Esophagus squamous epithelium (tissue), 5 donors: ENCODE measurements at regions not wholly inside any gene's neighbourhood (a gene's known extent, or its start where the extent isn't known, plus 50 kb on each side); places are given as distances from the start of the nearest gene placed in this dataset.

Source experiments
- DNase-seq: peaks from one replicate; lab custom pipeline; 2025; lab: John Stamatoyannopoulos, UW
- H3K27ac ChIP-seq, 4 donors: fragments of 200-600 bp; sonication (generic); one replicate each; pipeline ENCODE4 v1.5.1; 2016 to 2019; ENCODE audit warnings: mild to moderate bottlenecking in 1 of 4
- H3K27me3 ChIP-seq, 4 donors: fragments of 200-600 bp; sonication (generic); 1 replicate in 3 of 4; 2 replicates in 1 of 4; pipeline versions ENCODE4 v1.5.1 to v1.6.0; 2017 to 2021; ENCODE audit warnings: antibody characterized with exemption in 1 of 4
- H3K36me3 ChIP-seq, 3 donors: fragments of 200-600 bp; sonication (generic); one replicate each; pipeline ENCODE4 v1.5.1; 2016 to 2019
- H3K4me1 ChIP-seq, 3 donors: fragments of 200-600 bp; sonication (generic); one replicate each; pipeline ENCODE4 v1.5.1; 2017 to 2019
- H3K4me3 ChIP-seq, 4 donors: fragments of 200-600 bp; sonication (generic); 1 replicate in 3 of 4; 2 replicates in 1 of 4; pipeline ENCODE4 v1.5.1; 2016 to 2019; ENCODE audit warnings: mild to moderate bottlenecking in 2 of 4, moderate library complexity in 1 of 4
- H3K9me3 ChIP-seq, 3 donors: fragments of 200-600 bp; sonication (generic); one replicate each; pipeline ENCODE4 v1.5.1; 2016 to 2019
- POLR2A ChIP-seq, 4 donors: fragments of 450-650 bp; IDR thresholded peaks; one replicate each; pipeline ENCODE4 v1.6.1; 2017; ENCODE audit warnings: antibody characterized with exemption in 4 of 4, mild to moderate bottlenecking in 4 of 4, moderate library complexity in 3 of 4
- WGBS, 2 donors: methylation state at CpG; one replicate each; pipeline ENCODE4 v1.1.5; 2018; 5-methylcytosine and 5-hydroxymethylcytosine counted together
- intact Hi-C: fragments of 100-400 bp; cut with DNase I; formaldehyde crosslinking; loops from one replicate; pipeline ENCODE4 v1.15.0; 2022
- TF ChIP-seq, protein P1 (sequence below), 6 experiments: fragments of 450-650 bp in 4 of 6; fragments of 200-600 bp in 2 of 6; sonication (generic) in 2 of 6; IDR thresholded peaks; one replicate each; pipeline ENCODE4 v1.5.1; 2016 to 2019; ENCODE audit warnings: antibody characterized with exemption in 6 of 6, mild to moderate bottlenecking in 4 of 6, moderate library complexity in 4 of 6
- donor health status: DM: yes; HTN: yes; CAD: no.

DNA sequence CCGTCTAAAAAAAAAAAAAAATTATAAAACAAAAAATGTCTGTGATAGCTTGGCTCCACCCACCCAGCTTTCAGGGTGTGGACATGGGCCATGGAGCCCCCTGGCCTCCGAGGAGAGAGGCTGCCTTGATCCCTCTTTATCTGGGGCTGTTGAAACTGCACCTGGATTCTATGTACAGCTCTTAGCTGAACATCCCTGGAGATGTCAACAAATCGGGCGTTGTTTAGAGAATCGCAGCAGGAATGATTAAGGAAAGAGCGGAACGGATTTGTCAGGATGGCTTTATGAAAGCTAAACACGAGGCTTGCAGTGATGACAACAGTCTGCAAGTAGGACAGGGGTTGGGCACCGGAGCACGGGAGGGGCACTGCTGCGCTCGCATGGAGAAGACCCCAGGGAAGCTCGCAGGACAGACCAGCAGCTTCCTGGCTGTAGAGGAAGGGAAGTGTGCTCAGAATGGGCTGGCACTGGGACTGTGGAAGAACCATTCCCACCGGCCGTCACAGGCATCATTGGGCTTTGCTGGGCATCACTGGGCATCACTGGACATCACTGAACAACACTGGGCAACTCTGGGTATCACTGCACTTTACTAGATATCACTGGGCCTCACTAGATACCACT, 195.8 kb upstream of the FOXF1 start:
- intact Hi-C loops: no loop called here
- no peak for DNase-seq
- 55 to 56% methylated on average over 14 to 15 of the region's 15 CpGs for WGBS, 2 donors

DNA sequence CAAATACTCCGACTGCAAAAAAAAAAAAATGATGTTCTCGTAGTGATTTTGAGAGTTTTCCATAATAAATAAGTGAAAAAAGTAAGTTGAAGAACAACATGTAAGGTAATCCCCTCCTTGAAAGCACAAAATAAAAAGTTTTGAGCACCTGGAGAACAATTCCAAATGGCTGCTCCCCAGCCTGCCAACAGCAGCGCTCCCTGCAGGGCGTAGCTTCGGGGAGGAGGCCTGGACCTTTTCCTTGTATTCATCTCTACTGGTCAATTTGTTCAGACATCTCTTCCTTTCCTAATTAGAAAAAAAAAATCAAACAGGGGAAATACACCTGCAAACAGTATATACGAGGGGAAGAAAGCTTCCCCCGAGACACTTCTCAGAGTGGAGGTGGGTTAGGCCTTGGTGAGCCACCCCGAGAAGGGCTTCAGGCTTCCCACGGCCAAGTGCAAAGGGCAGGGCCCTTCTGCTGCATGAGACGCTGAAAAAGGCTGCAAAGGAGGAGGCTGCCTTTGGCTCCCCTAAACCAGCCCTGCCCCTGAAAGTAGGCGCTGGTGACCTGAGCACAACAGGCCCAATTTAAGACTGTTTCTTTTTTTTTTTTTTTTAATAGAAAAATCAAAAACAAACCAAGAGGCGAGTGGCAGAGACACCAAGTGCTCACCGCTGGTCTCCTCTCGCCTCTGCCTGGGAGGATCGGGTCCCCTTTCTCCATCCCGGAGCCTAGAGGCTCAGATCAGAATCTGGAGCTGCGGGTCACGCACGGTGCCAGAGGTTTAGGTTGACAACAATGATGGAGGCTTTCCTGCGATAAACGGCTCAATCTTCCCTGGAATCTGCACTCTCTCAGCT, 193.1 kb upstream of the FOXF1 start:
- Histone ChIP-seq H3K36me3 (no peaks in the 10 kb centered on the region), H3K4me3 (no peak overlapping the region), H3K4me1 (no peaks in the 10 kb centered on the region), H3K9me3 (no peaks in the 10 kb centered on the region), H3K27ac (no peak overlapping the region), H3K27me3 (peaks cover 0 to 17% (median 0%) of the 10 kb centered on the region in 4 donors)
- no peak for TF ChIP-seq POLR2A (IDR thresholded peaks at IDR 0.05)
- TF ChIP-seq, protein P1, sequence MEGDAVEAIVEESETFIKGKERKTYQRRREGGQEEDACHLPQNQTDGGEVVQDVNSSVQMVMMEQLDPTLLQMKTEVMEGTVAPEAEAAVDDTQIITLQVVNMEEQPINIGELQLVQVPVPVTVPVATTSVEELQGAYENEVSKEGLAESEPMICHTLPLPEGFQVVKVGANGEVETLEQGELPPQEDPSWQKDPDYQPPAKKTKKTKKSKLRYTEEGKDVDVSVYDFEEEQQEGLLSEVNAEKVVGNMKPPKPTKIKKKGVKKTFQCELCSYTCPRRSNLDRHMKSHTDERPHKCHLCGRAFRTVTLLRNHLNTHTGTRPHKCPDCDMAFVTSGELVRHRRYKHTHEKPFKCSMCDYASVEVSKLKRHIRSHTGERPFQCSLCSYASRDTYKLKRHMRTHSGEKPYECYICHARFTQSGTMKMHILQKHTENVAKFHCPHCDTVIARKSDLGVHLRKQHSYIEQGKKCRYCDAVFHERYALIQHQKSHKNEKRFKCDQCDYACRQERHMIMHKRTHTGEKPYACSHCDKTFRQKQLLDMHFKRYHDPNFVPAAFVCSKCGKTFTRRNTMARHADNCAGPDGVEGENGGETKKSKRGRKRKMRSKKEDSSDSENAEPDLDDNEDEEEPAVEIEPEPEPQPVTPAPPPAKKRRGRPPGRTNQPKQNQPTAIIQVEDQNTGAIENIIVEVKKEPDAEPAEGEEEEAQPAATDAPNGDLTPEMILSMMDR (IDR thresholded peaks at IDR 0.05): no peak
- DNase-seq: no peak
- 85 to 90% methylated on average over 10 to 14 of the region's 21 CpGs for WGBS, 2 donors
- intact Hi-C loops: no loop called here

More for the DNA sequence above, 195.8 kb upstream of the FOXF1 start:
- peaks cover 0 to 17% (median 0%) of the 10 kb centered on the region in 4 donors for H3K27me3 ChIP-seq
- H3K36me3 ChIP-seq: no peaks in the 10 kb centered on the region
- H3K4me1 ChIP-seq: no peaks in the 10 kb centered on the region
- H3K27ac ChIP-seq: peak overlapping the region in 1 of 4 donors; percentile 9
- no peak overlapping the region for H3K4me3 ChIP-seq
- no peaks in the 10 kb centered on the region for H3K9me3 ChIP-seq
- TF ChIP-seq, protein P1 (IDR thresholded peaks at IDR 0.05): no peak
- no peak for TF ChIP-seq POLR2A (IDR thresholded peaks at IDR 0.05)

DNA sequence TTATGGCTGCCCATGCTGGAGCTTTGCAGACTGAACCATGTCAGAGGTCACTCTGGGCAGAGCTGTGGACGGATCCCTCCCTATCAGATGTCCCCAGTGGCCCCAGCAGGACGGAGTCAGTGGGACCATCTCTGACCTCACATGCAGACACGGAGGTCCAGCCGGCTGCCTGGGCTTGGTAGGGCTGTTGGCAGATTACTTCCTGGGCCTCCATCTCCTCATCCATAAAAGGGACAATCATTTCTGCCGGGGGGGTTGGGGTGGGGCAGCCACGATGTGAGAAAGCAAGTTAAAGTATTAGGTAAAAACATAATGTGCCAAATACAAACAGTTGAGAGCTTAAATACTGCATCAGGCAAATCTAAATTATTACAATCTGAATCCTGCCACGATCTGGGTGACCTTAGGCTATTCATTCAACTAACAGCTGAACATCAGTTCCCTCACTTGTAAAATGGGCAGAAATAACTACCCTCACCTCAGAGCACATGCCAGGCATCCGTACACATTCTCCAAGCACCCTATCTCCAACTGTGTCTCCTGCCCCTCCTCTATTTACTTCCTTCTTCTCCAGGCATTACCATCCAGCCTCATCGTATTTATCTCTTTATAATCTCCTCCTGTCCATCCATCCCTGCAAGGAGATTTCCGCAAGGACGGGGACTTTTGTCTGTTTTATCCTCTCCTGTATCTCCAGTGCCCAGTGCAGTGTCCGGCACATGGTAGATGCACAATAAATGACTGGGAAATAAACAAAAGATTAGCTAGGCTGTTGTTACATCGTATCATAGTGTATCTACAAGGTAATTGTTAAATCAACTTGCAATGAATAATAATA, 192.3 kb upstream of the FOXF1 start:
- no peaks in the 10 kb centered on the region for H3K36me3 ChIP-seq
- WGBS, 2 donors: 60 to 66% methylated on average over 9 to 12 of the region's 13 CpGs
- peaks cover 0 to 18% (median 0%) of the 10 kb centered on the region in 4 donors for H3K27me3 ChIP-seq
- no peaks in the 10 kb centered on the region for H3K4me1 ChIP-seq
- DNase-seq: no peak
- intact Hi-C loops: no loop called here
- no peaks in the 10 kb centered on the region for H3K9me3 ChIP-seq
- TF ChIP-seq, protein P1 (IDR thresholded peaks at IDR 0.05): no peak
- no peak for TF ChIP-seq POLR2A (IDR thresholded peaks at IDR 0.05)
- no peak overlapping the region for H3K27ac ChIP-seq
- H3K4me3 ChIP-seq: no peak overlapping the region

DNA sequence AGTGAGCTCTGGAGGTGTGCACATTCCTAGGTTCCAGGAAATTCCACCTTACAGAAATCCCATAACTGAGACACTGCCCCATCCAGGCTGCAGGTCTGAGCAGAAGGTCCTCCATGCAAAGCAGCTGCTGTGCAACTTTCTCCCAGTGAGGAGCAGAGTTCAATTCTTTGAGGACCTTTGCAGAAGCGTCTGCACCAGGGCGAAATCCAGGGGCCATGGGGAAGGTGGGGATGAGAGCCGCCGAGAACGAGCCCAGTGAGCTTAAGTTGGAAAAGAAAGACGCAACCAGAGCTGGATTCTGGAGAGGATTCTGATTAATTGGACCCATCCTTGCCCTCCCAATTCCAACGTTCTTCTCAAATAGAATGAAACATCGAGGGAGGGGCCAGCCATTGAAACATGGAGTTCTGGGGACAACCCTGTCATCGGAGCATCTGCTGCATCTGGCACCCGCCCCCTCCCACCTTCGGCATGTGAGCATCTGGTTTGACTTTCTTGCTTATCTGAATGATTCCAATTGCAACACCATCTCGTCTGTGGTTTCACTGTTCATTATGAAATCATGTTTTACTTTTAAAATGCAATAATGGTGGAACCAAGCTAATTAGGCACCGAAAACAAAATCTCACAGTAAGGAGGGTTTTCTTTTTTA, 190.6 kb upstream of the FOXF1 start:
- no peak for DNase-seq
- TF ChIP-seq, protein P1 (IDR thresholded peaks at IDR 0.05): no peak
- TF ChIP-seq POLR2A (IDR thresholded peaks at IDR 0.05): no peak
- Histone ChIP-seq H3K4me1 (no peaks in the 10 kb centered on the region), H3K4me3 (no peak overlapping the region), H3K36me3 (no peaks in the 10 kb centered on the region), H3K27ac (no peak overlapping the region), H3K9me3 (no peaks in the 10 kb centered on the region), H3K27me3 (peaks cover 0 to 7% (median 0%) of the 10 kb centered on the region in 4 donors)
- 74 to 76% methylated on average over 12 to 13 of the region's 13 CpGs for WGBS, 2 donors
- intact Hi-C loops: no loop called here
